ENCODE measurements at regions not wholly inside any gene's neighbourhood (a gene's known extent, or its start where the extent isn't known, plus 50 kb on each side); places are given as distances from the start of the nearest gene placed in this dataset.
"Not testable (repeated sequence)": the region's sequence is repeated elsewhere in the genome, so short reads cannot be mapped to it uniquely, and the experiment has no call there.

DNA sequence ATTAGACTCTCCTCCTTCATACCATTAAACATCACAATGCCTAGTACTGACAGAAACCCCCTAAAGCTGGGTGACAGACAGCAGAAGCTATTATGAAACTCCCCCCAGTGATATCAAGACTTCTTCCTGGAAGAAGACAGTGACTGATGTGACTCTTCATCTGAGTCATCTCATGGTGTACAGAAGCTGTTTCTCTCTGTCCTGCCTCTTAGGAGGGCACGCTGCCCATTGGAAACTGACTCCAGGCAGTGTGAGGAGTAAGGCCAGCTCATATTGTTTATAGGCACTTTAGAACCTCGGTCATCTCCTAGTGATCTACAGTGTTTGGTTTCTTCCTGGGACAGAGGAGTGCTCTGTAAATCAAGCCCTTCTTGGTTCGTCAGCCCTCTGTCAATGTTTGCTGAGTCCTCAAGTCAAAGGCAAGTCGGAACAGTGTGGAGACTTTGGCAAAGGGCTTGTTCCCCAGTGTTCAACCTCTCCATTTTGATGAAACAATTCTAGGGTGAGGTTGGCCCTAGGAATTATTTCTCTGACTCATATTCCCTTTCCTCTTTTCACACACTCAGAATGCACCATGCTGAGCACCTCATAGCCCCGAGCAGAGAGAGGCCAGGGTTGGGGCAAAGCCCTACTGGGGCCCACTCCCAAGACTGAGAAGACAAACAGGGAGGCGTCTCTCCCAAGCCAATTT lies 172.5 kb upstream of the TMEM45B start:
- no peak overlapping the region for H3K27ac ChIP-seq
- TF ChIP-seq, protein P1, sequence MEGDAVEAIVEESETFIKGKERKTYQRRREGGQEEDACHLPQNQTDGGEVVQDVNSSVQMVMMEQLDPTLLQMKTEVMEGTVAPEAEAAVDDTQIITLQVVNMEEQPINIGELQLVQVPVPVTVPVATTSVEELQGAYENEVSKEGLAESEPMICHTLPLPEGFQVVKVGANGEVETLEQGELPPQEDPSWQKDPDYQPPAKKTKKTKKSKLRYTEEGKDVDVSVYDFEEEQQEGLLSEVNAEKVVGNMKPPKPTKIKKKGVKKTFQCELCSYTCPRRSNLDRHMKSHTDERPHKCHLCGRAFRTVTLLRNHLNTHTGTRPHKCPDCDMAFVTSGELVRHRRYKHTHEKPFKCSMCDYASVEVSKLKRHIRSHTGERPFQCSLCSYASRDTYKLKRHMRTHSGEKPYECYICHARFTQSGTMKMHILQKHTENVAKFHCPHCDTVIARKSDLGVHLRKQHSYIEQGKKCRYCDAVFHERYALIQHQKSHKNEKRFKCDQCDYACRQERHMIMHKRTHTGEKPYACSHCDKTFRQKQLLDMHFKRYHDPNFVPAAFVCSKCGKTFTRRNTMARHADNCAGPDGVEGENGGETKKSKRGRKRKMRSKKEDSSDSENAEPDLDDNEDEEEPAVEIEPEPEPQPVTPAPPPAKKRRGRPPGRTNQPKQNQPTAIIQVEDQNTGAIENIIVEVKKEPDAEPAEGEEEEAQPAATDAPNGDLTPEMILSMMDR (IDR thresholded peaks at IDR 0.05) = no peak

GRCh38 chr11:129644326-129644725 lies 171.3 kb upstream of the TMEM45B start:
- Histone ChIP-seq H3K27ac (no peak overlapping the region), H3K27me3 (no peaks in the 10 kb centered on the region), H3K9me3 (no peaks in the 10 kb centered on the region), H3K9ac (ENCODE audit: low read depth in 2 of 2, low read length in 2 of 2) (no peak overlapping the region), H3K4me1 (no peaks in the 10 kb centered on the region), H3K36me3 (no peaks in the 10 kb centered on the region), H3K4me3 (no peak overlapping the region)
- TF ChIP-seq, protein P1 (IDR thresholded peaks at IDR 0.05) = no peak
- DNase-seq = no peak
- intact Hi-C loops (cut with DNase I) = no loop called here

More for the DNA sequence above, 172.5 kb upstream of the TMEM45B start:
- intact Hi-C loops (cut with DNase I) = no loop called here
- Histone ChIP-seq H3K36me3 (no peaks in the 10 kb centered on the region), H3K9ac (ENCODE audit: low read depth in 2 of 2, low read length in 2 of 2) (no peak overlapping the region), H3K9me3 (no peaks in the 10 kb centered on the region), H3K4me3 (no peak overlapping the region), H3K27me3 (no peaks in the 10 kb centered on the region), H3K4me1 (no peaks in the 10 kb centered on the region)
- DNase-seq = no peak

GRCh38 chr11:129645943-129646342 lies 169.7 kb upstream of the TMEM45B start:
- Histone ChIP-seq H3K9me3 (no peaks in the 10 kb centered on the region), H3K27ac (no peak overlapping the region), H3K4me3 (no peak overlapping the region), H3K4me1 (no peaks in the 10 kb centered on the region), H3K27me3 (no peaks in the 10 kb centered on the region), H3K36me3 (no peaks in the 10 kb centered on the region), H3K9ac (ENCODE audit: low read depth in 2 of 2, low read length in 2 of 2) (no peak overlapping the region)
- TF ChIP-seq, protein P1 (IDR thresholded peaks at IDR 0.05) = no peak
- intact Hi-C loops (cut with DNase I) = no loop called here
- DNase-seq = no peak

DNA sequence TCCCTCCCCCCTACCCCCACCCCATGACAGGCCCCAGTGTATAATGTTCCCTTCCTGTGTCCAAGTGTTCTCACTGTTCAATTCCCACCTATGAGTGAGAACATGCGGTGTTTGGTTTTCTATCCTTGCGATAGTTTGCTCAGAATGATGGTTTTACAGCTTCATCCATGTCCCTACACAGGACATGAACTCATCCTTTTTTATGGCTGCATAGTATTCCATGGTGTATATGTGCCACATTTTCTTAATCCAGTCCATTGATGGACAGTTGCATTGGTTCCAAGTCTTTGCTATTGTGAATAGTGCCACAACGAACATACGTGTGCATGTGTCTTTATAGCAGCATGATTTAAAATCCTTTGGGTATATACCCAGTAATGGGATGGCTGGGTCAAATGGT lies 165.6 kb upstream of the TMEM45B start:
- H3K36me3 ChIP-seq; H3K27ac ChIP-seq; H3K4me3 ChIP-seq; H3K9ac ChIP-seq (ENCODE audit: low read depth in 2 of 2, low read length in 2 of 2); H3K9me3 ChIP-seq; H3K4me1 ChIP-seq; intact Hi-C loops (cut with DNase I); H3K27me3 ChIP-seq; DNase-seq: not testable (repeated sequence)

GRCh38 chr11:129652835-129653234 lies 162.8 kb upstream of the TMEM45B start:
- H3K9ac ChIP-seq (ENCODE audit: low read depth in 2 of 2, low read length in 2 of 2) = no peak overlapping the region
- H3K27me3 ChIP-seq = no peaks in the 10 kb centered on the region
- H3K27ac ChIP-seq = no peak overlapping the region
- H3K4me3 ChIP-seq = no peak overlapping the region
- TF ChIP-seq, protein P1 (IDR thresholded peaks at IDR 0.05) = no peak
- DNase-seq = no peak
- no peaks in the 10 kb centered on the region for H3K9me3 ChIP-seq
- intact Hi-C loops (cut with DNase I) = no loop called here
- H3K4me1 ChIP-seq = no peaks in the 10 kb centered on the region
- no peaks in the 10 kb centered on the region for H3K36me3 ChIP-seq

DNA sequence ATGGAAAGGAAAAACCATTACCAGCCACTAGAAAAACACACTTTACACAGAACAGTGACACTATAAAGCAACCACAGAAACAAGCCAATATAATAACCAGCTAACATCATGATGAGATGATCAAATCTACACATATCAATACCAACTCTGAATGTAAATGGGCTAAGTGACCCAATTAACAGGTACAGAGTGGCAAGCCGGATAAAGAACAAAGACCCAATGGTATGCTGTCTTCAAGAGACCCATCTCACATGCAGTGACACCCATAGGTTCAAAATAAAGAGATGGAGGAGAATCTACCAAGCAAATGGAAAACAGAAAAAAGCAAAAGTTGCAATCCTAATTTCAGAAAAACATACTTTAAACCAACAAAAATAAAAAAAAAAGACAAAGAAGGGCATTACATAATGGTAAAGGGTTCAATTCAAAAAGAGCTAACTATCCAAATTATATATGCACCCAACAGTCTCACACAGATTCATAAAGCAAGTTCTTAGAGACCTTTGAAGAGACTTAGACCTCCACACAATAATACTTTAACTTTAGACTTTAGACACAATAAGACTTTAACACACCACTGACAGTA lies 160.3 kb upstream of the TMEM45B start:
- Histone ChIP-seq H3K27me3 (no peaks in the 10 kb centered on the region), H3K9me3 (no peaks in the 10 kb centered on the region), H3K4me1 (no peaks in the 10 kb centered on the region), H3K4me3 (no peak overlapping the region), H3K9ac (ENCODE audit: low read depth in 2 of 2, low read length in 2 of 2) (no peak overlapping the region), H3K27ac (no peak overlapping the region), H3K36me3 (no peaks in the 10 kb centered on the region)
- intact Hi-C loops (cut with DNase I) = no loop called here
- TF ChIP-seq, protein P1 (IDR thresholded peaks at IDR 0.05) = no peak
- no peak for DNase-seq

Measured in colonic mucosa (tissue), 4 donors.